HG02610 (cell line): ENCODE measurements at regions not wholly inside any gene's neighbourhood (a gene's known extent, or its start where the extent isn't known, plus 50 kb on each side); places are given as distances from the start of the nearest gene placed in this dataset.
"Not testable (repeated sequence)": the region's sequence is repeated elsewhere in the genome, so short reads cannot be mapped to it uniquely, and the experiment has no call there.

ENCODE experiments used
- ATAC-seq: cut with Tn5 transposase; IDR thresholded peaks from one replicate; pipeline ENCODE4 v1.9.1; 2021; ENCODE audit warnings: mild to moderate bottlenecking, moderate library complexity; ENCODE audit not compliant: unreplicated experiment

- ATAC-seq, result no peak
Measured at GRCh38 chr13:56736966-56737365, 403.8 kb upstream of the PRR20A start.

GRCh38 chr13:56752636-56753035, 388.1 kb upstream of the PRR20A start:
- ATAC-seq, result no peak

GRCh38 chr13:56755181-56755935, 385.4 kb upstream of the PRR20A start:
- ATAC-seq, result no peak

GRCh38 chr13:56763333-56763732, 377.4 kb upstream of the PRR20A start:
- not testable (repeated sequence) for ATAC-seq

GRCh38 chr13:56773148-56773547, 367.6 kb upstream of the PRR20A start:
- ATAC-seq, result no peak

GRCh38 chr13:56789527-56789926, 351.2 kb upstream of the PRR20A start:
- no peak for ATAC-seq

- no peak for ATAC-seq
Measured at GRCh38 chr13:56837161-56837560, 303.6 kb upstream of the PRR20A start.

GRCh38 chr13:56850852-56851251, 289.9 kb upstream of the PRR20A start:
- no peak for ATAC-seq

- no peak for ATAC-seq
Measured at GRCh38 chr13:56861476-56861875, 279.2 kb upstream of the PRR20A start.

GRCh38 chr13:56864451-56864850, 276.3 kb upstream of the PRR20A start:
- ATAC-seq, result no peak

GRCh38 chr13:56865416-56865815, 275.3 kb upstream of the PRR20A start:
- ATAC-seq, result no peak

GRCh38 chr13:56869671-56870070, 271.0 kb upstream of the PRR20A start:
- ATAC-seq, result no peak

GRCh38 chr13:56886398-56886797, 254.3 kb upstream of the PRR20A start:
- ATAC-seq, result no peak

- no peak for ATAC-seq
Measured at GRCh38 chr13:56888455-56888854, 252.3 kb upstream of the PRR20A start.

GRCh38 chr13:56893843-56894242, 246.9 kb upstream of the PRR20A start:
- no peak for ATAC-seq

GRCh38 chr13:56900549-56901279, 240.0 kb upstream of the PRR20A start:
- ATAC-seq, result no peak

- ATAC-seq, result no peak
Measured at GRCh38 chr13:56902276-56902675, 238.4 kb upstream of the PRR20A start.

- ATAC-seq, result no peak
Measured at GRCh38 chr13:56903710-56904282, 236.9 kb upstream of the PRR20A start.

- no peak for ATAC-seq
Measured at GRCh38 chr13:56906909-56907308, 233.8 kb upstream of the PRR20A start.

- ATAC-seq, result no peak
Measured at GRCh38 chr13:56907766-56908165, 233.0 kb upstream of the PRR20A start.

GRCh38 chr13:56909896-56910600, 230.7 kb upstream of the PRR20A start:
- ATAC-seq, result no peak
